ENCODE measurements at regions not wholly inside any gene's neighbourhood (a gene's known extent, or its start where the extent isn't known, plus 50 kb on each side); places are given as distances from the start of the nearest gene placed in this dataset.

DNA sequence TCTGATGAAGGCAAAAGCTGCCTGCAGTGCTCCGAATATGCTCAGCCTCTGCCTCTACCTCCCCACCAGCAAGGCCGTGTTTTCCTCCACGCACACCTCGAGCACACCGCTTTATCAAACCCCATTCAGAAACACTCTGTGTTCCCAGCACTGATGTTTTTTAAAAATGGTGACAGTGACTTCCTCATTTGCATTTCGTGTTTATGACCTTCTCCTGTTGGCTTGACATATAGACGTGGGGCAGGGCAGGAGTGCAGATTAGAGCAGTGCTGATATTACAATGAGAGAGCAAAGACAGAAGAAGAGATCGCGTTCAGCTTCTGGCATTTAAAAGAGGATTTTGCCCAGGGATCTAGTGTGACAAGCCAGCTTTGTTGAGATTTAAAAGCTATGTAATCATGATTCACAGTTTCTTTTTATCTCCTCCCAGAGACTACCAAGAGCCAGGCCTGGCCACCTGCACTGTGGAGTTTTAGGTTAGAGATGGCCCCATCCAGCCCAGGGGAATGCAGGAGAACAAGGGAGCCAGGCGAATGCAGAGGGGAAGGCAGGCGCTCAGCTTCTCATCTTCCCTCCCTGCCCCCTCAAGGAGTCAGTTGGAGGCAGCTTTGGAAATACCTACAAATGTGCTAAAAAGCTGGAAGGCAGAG lies 61.5 kb upstream of the NEDD4L start:
- intact Hi-C loops (cut with DNase I): no loop called here
- no peaks in the 10 kb centered on the region for H3K4me1 ChIP-seq
- H3K27ac ChIP-seq: no peak overlapping the region
- H3K9ac ChIP-seq (ENCODE audit: low read depth in 2 of 2, low read length in 2 of 2): no peak overlapping the region
- TF ChIP-seq, protein P1, sequence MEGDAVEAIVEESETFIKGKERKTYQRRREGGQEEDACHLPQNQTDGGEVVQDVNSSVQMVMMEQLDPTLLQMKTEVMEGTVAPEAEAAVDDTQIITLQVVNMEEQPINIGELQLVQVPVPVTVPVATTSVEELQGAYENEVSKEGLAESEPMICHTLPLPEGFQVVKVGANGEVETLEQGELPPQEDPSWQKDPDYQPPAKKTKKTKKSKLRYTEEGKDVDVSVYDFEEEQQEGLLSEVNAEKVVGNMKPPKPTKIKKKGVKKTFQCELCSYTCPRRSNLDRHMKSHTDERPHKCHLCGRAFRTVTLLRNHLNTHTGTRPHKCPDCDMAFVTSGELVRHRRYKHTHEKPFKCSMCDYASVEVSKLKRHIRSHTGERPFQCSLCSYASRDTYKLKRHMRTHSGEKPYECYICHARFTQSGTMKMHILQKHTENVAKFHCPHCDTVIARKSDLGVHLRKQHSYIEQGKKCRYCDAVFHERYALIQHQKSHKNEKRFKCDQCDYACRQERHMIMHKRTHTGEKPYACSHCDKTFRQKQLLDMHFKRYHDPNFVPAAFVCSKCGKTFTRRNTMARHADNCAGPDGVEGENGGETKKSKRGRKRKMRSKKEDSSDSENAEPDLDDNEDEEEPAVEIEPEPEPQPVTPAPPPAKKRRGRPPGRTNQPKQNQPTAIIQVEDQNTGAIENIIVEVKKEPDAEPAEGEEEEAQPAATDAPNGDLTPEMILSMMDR (IDR thresholded peaks at IDR 0.05): no peak
- no peak overlapping the region for H3K4me3 ChIP-seq
- H3K9me3 ChIP-seq: no peaks in the 10 kb centered on the region
- H3K36me3 ChIP-seq: no peaks in the 10 kb centered on the region
- DNase-seq: no peak
- no peaks in the 10 kb centered on the region for H3K27me3 ChIP-seq

DNA sequence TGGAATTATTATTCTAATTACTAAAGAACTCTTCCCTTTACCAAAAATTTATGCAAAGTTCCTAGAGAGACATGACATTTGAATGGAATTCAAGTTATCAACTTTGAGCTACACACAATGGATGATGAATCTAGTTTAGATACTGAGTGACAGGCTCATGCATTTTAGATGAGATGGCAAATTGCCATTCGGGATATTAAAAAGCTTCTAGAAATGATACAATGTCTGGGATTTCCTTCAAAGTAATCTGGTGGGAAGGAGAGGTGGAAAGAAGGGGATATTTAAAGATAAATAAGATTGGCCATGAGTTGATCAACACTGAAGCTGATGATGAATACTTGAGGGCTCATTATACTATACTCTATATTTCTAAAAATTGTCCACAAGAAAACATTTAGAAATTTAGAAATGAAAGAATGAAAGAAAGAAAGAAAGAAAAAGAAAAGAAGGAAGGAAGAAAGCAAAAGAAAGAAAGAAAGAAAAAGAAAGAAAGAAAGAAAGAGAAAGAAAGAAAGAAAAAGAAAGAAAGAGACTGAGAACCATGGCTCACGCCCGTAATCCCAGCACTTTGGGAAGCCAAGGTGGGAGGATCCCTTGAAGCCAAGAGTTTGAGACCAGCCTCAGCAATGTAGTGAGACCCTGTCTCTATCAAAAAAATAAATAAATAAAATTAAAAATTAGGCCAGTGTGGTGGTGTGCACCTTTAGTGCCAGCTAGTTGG lies 62.6 kb upstream of the NEDD4L start:
- Histone ChIP-seq H3K9ac (ENCODE audit: low read depth in 2 of 2, low read length in 2 of 2) (no peak overlapping the region), H3K36me3 (no peaks in the 10 kb centered on the region), H3K4me3 (no peak overlapping the region), H3K4me1 (no peaks in the 10 kb centered on the region), H3K27ac (no peak overlapping the region), H3K9me3 (no peaks in the 10 kb centered on the region), H3K27me3 (no peaks in the 10 kb centered on the region)
- TF ChIP-seq, protein P1 (IDR thresholded peaks at IDR 0.05): no peak
- no peak for DNase-seq
- intact Hi-C loops (cut with DNase I): no loop called here

DNA sequence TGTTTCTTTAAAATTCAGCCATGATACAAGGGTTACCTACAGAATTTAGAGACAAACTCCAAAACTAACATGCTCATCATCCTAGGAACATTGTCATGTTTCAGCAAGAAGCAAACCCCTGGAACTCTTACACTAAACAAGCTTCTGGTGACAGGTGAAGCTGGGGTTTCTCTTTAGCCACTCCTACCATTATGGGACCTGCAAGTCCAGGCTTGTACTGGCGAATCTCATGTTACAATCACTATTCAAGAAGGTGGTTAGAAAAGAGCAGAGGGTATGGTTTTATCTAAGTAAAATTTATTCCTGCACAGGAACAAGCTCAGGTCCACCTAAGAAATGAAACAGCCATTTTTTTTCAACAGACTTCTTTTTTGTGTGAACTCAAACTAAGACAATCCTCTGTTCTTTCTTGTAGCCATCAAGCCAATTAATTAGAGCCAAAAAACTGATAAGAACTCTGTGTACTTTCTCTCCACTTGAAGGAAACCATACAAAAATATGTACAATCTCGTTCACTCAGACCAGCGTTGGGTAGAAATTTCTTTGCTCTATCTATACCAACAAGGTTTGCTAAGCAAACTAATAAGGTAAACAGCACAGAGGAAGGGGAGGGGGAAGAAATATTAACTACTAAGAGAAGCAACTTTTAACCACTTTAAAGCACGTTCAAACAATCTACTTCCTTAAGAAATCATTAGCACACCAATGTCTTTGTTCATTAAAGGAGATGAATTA lies 63.3 kb upstream of the NEDD4L start:
- Histone ChIP-seq H3K36me3 (no peaks in the 10 kb centered on the region), H3K9ac (ENCODE audit: low read depth in 2 of 2, low read length in 2 of 2) (no peak overlapping the region), H3K27me3 (no peaks in the 10 kb centered on the region), H3K9me3 (no peaks in the 10 kb centered on the region), H3K4me1 (no peaks in the 10 kb centered on the region), H3K27ac (no peak overlapping the region), H3K4me3 (no peak overlapping the region)
- no peak for DNase-seq
- intact Hi-C loops (cut with DNase I): no loop called here
- TF ChIP-seq, protein P1 (IDR thresholded peaks at IDR 0.05): no peak

DNA sequence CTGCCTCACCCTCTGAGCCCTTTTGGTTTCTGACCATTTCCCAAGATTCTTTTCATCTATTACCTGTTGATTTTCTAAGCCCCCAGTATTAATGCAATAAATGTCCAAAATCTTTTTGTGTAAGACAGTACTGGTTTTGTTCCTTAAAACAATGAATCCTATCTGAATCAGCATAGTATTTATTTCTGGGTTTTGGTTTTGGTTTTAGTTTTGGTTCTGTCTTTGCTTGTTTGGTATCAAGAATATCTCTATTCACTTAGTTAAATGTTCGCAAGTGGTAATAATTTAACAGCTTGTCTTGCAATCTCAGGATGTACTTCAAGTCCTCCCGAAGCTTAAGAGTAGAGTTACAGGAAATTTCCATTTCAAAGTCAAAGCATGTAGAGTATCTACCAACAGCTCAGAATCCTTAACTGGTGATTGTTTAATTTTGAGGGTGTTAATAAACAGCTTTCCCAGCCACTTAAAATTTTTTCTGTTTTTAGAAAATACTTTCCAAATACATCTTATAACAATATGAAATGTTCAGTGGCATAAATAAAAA lies 67.7 kb upstream of the NEDD4L start:
- TF ChIP-seq, protein P1 (IDR thresholded peaks at IDR 0.05): no peak
- Histone ChIP-seq H3K36me3 (no peaks in the 10 kb centered on the region), H3K27me3 (no peaks in the 10 kb centered on the region), H3K4me1 (no peaks in the 10 kb centered on the region), H3K4me3 (no peak overlapping the region), H3K27ac (no peak overlapping the region), H3K9me3 (no peaks in the 10 kb centered on the region), H3K9ac (ENCODE audit: low read depth in 2 of 2, low read length in 2 of 2) (no peak overlapping the region)
- intact Hi-C loops (cut with DNase I): no loop called here
- no peak for DNase-seq

DNA sequence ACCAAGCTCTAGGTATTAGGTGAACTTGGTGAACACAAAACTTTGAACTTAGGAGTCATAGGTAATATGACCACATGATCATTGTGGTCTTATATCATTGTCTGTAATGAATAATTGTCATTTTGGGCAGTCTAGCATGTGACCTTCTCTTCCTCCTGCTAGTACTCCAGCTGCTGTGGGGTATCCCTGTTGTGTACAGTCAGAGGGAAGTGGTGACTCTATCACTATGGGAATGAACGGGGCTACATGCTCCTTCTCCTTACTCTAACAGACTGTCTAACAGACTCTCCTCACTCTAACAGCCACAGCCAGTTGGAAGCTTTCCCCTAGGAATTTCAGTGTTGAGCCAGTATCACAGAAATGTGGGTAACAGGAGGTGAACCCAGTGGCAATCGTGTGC lies 68.2 kb upstream of the NEDD4L start:
- Histone ChIP-seq H3K4me1 (no peaks in the 10 kb centered on the region), H3K9me3 (no peaks in the 10 kb centered on the region), H3K27me3 (no peaks in the 10 kb centered on the region), H3K4me3 (no peak overlapping the region), H3K27ac (no peak overlapping the region), H3K36me3 (no peaks in the 10 kb centered on the region), H3K9ac (ENCODE audit: low read depth in 2 of 2, low read length in 2 of 2) (no peak overlapping the region)
- intact Hi-C loops (cut with DNase I): no loop called here
- TF ChIP-seq, protein P1 (IDR thresholded peaks at IDR 0.05): no peak
- no peak for DNase-seq

Measured in colonic mucosa (tissue), 4 donors.